GF-D8 (cell line): ENCODE measurements at regions not wholly inside any gene's neighbourhood (a gene's known extent, or its start where the extent isn't known, plus 50 kb on each side); places are given as distances from the start of the nearest gene placed in this dataset.
"Not testable (repeated sequence)": the region's sequence is repeated elsewhere in the genome, so short reads cannot be mapped to it uniquely, and the experiment has no call there.

Experiments
- DNase-seq: peaks from one replicate; lab custom pipeline; 2025; lab: John Stamatoyannopoulos, UW

GRCh38 chr18:44323125-44323524 lies 357.6 kb upstream of the SETBP1 start:
- DNase-seq = no peak

- DNase-seq = no peak
Measured at GRCh38 chr18:44324361-44324760, 356.3 kb upstream of the SETBP1 start.

GRCh38 chr18:44325903-44326635 lies 354.6 kb upstream of the SETBP1 start:
- DNase-seq = no peak

GRCh38 chr18:44331656-44332570 lies 348.8 kb upstream of the SETBP1 start:
- no peak for DNase-seq

- DNase-seq = no peak
Measured at GRCh38 chr18:44341759-44342158, 338.9 kb upstream of the SETBP1 start.

- DNase-seq = no peak
Measured at GRCh38 chr18:44342162-44342561, 338.5 kb upstream of the SETBP1 start.

- no peak for DNase-seq
Measured at GRCh38 chr18:44342946-44343345, 337.7 kb upstream of the SETBP1 start.

GRCh38 chr18:44343570-44343969 lies 337.1 kb upstream of the SETBP1 start:
- no peak for DNase-seq

GRCh38 chr18:44356566-44357157 lies 324.0 kb upstream of the SETBP1 start:
- DNase-seq = no peak

- no peak for DNase-seq
Measured at GRCh38 chr18:44358402-44358801, 322.3 kb upstream of the SETBP1 start.

GRCh38 chr18:44359741-44360140 lies 320.9 kb upstream of the SETBP1 start:
- not testable (repeated sequence) for DNase-seq

- DNase-seq = not testable (repeated sequence)
Measured at GRCh38 chr18:44362213-44362612, 318.5 kb upstream of the SETBP1 start.

GRCh38 chr18:44370861-44371260 lies 309.8 kb upstream of the SETBP1 start:
- DNase-seq = no peak

GRCh38 chr18:44374966-44375365 lies 305.7 kb upstream of the SETBP1 start:
- no peak for DNase-seq

GRCh38 chr18:44386401-44386800 lies 294.3 kb upstream of the SETBP1 start:
- DNase-seq = no peak

- no peak for DNase-seq
Measured at GRCh38 chr18:44388329-44388728, 292.4 kb upstream of the SETBP1 start.

GRCh38 chr18:44392933-44393332 lies 287.8 kb upstream of the SETBP1 start:
- DNase-seq = no peak

GRCh38 chr18:44393406-44393805 lies 287.3 kb upstream of the SETBP1 start:
- DNase-seq = no peak

- no peak for DNase-seq
Measured at GRCh38 chr18:44396550-44396949, 284.1 kb upstream of the SETBP1 start.

- no peak for DNase-seq
Measured at GRCh38 chr18:44409071-44409470, 271.6 kb upstream of the SETBP1 start.

GRCh38 chr18:44409515-44409914 lies 271.2 kb upstream of the SETBP1 start:
- DNase-seq = no peak

- DNase-seq = no peak
Measured at GRCh38 chr18:44410740-44411139, 269.9 kb upstream of the SETBP1 start.
